GM13976 (cell line): ENCODE measurements at regions not wholly inside any gene's neighbourhood (a gene's known extent, or its start where the extent isn't known, plus 50 kb on each side); places are given as distances from the start of the nearest gene placed in this dataset.

Source experiments
- DNase-seq: peaks from one replicate; pipeline ENCODE4 v3.0.0; 2012; ENCODE audit warnings: low spot score
- CTCF ChIP-seq: IDR thresholded peaks from 2 replicates; pipeline ENCODE4 v1.5.1; 2012; ENCODE audit warnings: borderline replicate concordance, mild to moderate bottlenecking; ENCODE audit not compliant: insufficient read depth; ENCODE audit errors: extremely low read depth, missing control alignments, control extremely low read depth
- in situ Hi-C: fragments of 300-500 bp; cut with MboI; formaldehyde crosslinking; loops from one replicate; pipeline ENCODE4 v1.12.0; 2022; ENCODE audit warnings: low sequenced_read_pairs, mixed read lengths, inconsistent platforms; ENCODE audit not compliant: unreplicated experiment

GRCh38 chr5:60297658-60298057 is 402.3 kb downstream of the DEPDC1B start:
- no peak for TF ChIP-seq CTCF
- in situ Hi-C loops: loop anchor here (25.0 kb wide), 1 partner anchor 365 kb away; no protein-coding TSS in a partner anchor
- DNase-seq: no peak

GRCh38 chr5:60295423-60295822 is 401.9 kb upstream of the PDE4D start:
- in situ Hi-C loops: loop anchor here (25.0 kb wide), 1 partner anchor 367 kb away; no protein-coding TSS in a partner anchor

GRCh38 chr5:60293518-60293917 is 400.0 kb upstream of the PDE4D start:
- TF ChIP-seq CTCF: no peak
- in situ Hi-C loops: loop anchor here (25.0 kb wide), 1 partner anchor 369 kb away; no protein-coding TSS in a partner anchor
- DNase-seq: no peak

More at GRCh38 chr5:60295423-60295822, 401.9 kb upstream of the PDE4D start:
- DNase-seq: no peak
- no peak for TF ChIP-seq CTCF

- in situ Hi-C loops: loop anchor here (10.0 to 25.0 kb wide), 2 partner anchors 375 to 472 kb away; no protein-coding TSS in a partner anchor
- DNase-seq: no peak
- TF ChIP-seq CTCF: peak; percentile 43
Observed at GRCh38 chr5:60287174-60287771, 393.7 kb upstream of the PDE4D start.

- in situ Hi-C loops: loop anchor here (10.0 to 25.0 kb wide), 2 partner anchors 376 to 471 kb away; no protein-coding TSS in a partner anchor
- no peak for TF ChIP-seq CTCF
- no peak for DNase-seq
Observed at GRCh38 chr5:60285910-60286309, 392.4 kb upstream of the PDE4D start.

DNA sequence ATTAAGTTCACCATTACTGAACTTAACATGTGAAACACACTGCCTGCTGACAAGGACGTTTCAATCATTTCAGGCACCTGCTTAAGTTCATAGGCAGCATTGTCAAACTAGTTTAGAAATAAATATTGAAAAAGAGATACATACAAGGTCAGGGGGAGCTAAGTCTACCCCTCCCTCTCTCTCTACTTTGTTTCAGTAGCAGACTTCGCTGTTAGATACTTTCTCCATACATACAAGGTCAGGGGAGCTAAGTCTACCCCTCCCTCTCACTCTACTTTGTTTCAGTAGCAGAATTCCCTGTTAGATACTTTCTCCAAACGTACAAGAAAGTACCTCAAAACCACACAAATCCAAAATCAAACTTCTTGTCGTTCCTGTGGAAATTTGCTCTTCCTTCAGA is 387.4 kb upstream of the PDE4D start:
- no peak for TF ChIP-seq CTCF
- no peak for DNase-seq
- in situ Hi-C loops: loop anchor here (10.0 to 25.0 kb wide), 2 partner anchors 381 to 466 kb away; no protein-coding TSS in a partner anchor

DNA sequence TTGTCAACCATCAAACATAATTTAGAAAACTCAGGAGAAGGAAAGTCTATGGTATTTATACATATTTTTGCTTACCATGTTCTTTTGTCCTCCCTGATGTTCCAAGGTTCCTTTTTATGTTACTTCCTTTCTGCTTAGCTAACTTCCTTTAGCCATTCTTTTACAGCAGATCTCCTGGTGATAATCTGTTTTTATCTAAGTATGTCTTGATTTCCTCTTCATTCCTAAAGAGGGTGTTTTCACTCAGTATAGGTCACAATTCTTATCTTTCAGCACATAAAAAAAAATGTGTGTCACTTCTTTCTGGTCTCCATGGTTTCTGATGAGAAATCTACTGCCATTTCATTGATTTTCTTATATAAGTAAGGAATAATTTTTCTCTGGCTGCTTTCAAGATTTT is 384.4 kb upstream of the PDE4D start:
- in situ Hi-C loops: loop anchor here (25.0 kb wide), 1 partner anchor 384 kb away; no protein-coding TSS in a partner anchor

More for the DNA sequence above, 384.4 kb upstream of the PDE4D start:
- no peak for TF ChIP-seq CTCF
- DNase-seq: no peak
